Endothelial cell of umbilical vein (primary cell): ENCODE measurements at regions not wholly inside any gene's neighbourhood (a gene's known extent, or its start where the extent isn't known, plus 50 kb on each side); places are given as distances from the start of the nearest gene placed in this dataset.

ENCODE experiments used
- CTCF ChIP-seq, 2 donors: IDR thresholded peaks; 1 replicate in 1 of 2; 2 replicates in 1 of 2; pipeline ENCODE4 v1.5.1; 2011; ENCODE audit warnings: low read length in 2 of 2, mild to moderate bottlenecking in 2 of 2, moderate library complexity in 2 of 2, control low read depth in 1 of 2, inconsistent platforms in 1 of 2, low read depth in 1 of 2; ENCODE audit not compliant: insufficient read depth in 1 of 2; ENCODE audit errors: extremely low read depth in 1 of 2
- EZH2 ChIP-seq: IDR thresholded peaks from 2 replicates; pipeline ENCODE4 v1.6.1; 2012; ENCODE audit warnings: borderline replicate concordance, low read depth, mild to moderate bottlenecking, moderate library complexity, low read length, inconsistent platforms; ENCODE audit not compliant: severe bottlenecking
- FOS ChIP-seq: IDR thresholded peaks from 2 replicates; pipeline ENCODE4 v1.6.1; 2011; ENCODE audit warnings: mild to moderate bottlenecking, low read length, moderate library complexity, borderline replicate concordance; ENCODE audit not compliant: insufficient read depth
- JUN ChIP-seq: IDR thresholded peaks from 2 replicates; pipeline ENCODE4 v1.6.1; 2011; ENCODE audit warnings: borderline replicate concordance, low read depth; ENCODE audit not compliant: insufficient read length, insufficient read depth
- MAX ChIP-seq: IDR thresholded peaks from 2 replicates; pipeline ENCODE4 v1.6.1; 2011; ENCODE audit not compliant: insufficient read depth, insufficient read length
- POLR2A ChIP-seq: IDR thresholded peaks from 2 replicates; pipeline ENCODE4 v1.6.1; 2012; ENCODE audit warnings: low read depth, mild to moderate bottlenecking, control low read depth, low read length
- POLR2AphosphoS5 ChIP-seq: IDR thresholded peaks from 2 replicates; pipeline ENCODE4 v1.6.1; 2012; ENCODE audit warnings: low read depth, mild to moderate bottlenecking, control low read depth, low read length, moderate library complexity; ENCODE audit not compliant: insufficient read depth

- no peak for TF ChIP-seq FOS
- TF ChIP-seq POLR2A = no peak
- no peak for TF ChIP-seq JUN
- TF ChIP-seq CTCF (IDR thresholded peaks at IDR 0.05; ENCODE audit: extremely low read depth in 1 of 2, insufficient read depth in 1 of 2, low read depth in 1 of 2, low read length in 2 of 2) = no peak
- no peak for TF ChIP-seq EZH2
- no peak for TF ChIP-seq POLR2AphosphoS5
- TF ChIP-seq MAX = no peak
These were observed 59.3 kb upstream of the UBQLN2 start for GRCh38 chrX:56503941-56504673.
